Middle frontal gyrus (tissue), 1 donor: ENCODE measurements at regions not wholly inside any gene's neighbourhood (a gene's known extent, or its start where the extent isn't known, plus 50 kb on each side); places are given as distances from the start of the nearest gene placed in this dataset.

Source experiments
- DNase-seq: peaks from one replicate; pipeline ENCODE4 v3.0.0-alpha.2; 2015; ENCODE audit warnings: low spot score; ENCODE audit errors: extremely low spot score

DNA sequence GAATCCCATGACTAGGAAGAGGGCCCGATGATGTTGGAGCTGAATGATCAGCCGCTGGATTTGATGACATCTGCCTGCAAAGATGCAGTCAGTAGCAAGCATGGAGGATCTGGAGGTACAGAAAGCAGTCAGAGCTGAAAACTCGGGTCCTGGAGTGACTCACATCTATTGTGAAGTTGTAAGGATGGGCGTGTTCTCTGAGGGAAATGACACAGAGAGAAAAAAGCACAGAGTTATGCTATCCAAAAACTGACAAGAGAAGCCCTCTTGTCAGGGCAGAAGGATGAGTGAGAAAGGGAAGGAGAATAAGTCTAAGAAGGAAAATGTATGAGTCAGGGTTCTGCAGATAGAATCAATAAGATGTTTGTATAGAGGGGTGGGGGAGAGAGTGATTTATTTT, 380.4 kb upstream of the CCDC196 start:
- DNase-seq, result no peak

DNA sequence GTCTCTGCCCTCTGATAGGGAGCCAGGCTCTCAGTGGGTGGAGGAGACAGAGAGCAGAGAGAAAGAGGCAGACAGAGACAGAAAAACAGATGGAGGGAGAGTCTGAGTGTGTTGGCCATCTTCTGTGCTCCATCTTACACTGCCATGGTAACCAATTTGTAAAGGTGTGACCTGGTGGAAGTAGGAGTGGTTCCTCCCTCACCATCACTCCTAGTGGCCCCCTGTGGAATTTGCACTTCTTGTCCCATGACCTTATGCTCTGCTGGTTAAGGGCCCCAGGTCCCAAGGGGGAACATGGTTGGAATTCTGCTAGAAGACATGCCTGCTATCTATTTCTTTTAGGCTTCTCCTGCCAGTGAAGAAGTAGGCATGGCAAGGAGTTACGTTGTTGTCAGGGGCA, 376.7 kb upstream of the CCDC196 start:
- DNase-seq, result no peak

- no peak for DNase-seq
Measured at GRCh38 chr14:66111891-66112290, 374.3 kb upstream of the CCDC196 start.

GRCh38 chr14:66114071-66114470, 372.1 kb upstream of the CCDC196 start:
- DNase-seq, result no peak

- DNase-seq, result no peak
Measured at GRCh38 chr14:66115740-66116502, 370.2 kb upstream of the CCDC196 start.

DNA sequence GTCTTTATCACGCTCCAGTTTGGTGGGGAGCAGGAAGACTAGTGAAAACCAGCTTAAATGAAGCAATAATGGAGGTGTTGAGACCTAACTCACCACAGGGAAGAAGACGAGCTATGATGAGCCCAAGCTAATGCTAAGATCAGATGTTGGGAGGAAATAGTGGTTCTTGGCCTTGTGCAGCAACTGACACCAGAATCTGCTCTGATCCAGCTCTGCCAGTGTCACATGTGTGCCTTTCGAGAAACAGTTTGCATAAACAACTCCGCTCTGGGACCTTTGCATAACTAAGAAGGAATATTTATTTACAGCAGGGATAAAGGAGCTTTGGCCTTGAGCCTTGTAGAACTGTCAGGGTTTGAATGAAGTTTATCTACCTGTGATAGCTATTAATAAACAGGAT, 369.4 kb upstream of the CCDC196 start:
- DNase-seq, result no peak

DNA sequence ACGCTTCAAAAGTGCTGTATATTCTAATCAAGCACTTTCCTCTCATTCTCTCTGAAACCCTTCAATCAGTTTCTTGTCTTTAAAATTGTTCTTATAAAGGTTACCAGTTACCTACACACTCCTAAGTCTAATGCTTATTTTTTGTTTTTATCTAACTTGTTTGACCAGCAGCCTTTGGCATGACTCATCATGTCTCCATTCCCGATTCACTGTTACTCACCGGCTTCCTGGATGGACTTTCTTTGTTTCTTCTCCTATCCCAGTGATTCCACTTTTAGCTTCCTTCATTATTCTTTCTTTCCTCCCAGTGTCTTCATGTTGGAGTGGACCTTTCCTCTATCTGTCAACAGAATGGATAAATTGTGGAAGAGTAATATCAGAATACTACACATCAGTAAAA, 368.6 kb upstream of the CCDC196 start:
- no peak for DNase-seq

GRCh38 chr14:66119606-66120231, 366.5 kb upstream of the CCDC196 start:
- no peak for DNase-seq

- no peak for DNase-seq
Measured at GRCh38 chr14:66120402-66120801, 365.8 kb upstream of the CCDC196 start.

DNA sequence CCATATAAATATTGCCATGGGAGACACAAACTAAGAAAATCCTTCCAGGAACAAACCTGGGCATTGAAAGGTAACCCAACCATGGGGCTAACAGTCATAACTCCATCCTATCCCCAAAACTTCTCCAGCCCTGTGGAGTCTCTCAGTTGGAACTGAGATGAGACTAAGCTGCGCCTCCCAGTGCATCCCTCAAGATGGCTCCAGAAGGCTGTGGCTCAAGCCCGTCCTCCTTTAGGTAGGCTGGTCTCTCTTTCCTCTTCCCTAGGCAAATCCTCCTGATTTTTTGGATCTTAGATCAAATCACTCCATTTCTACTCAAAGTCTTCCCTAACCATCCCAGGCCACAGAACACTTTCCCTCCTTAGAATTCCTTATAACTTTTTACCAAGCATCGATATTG, 364.3 kb upstream of the CCDC196 start:
- no peak for DNase-seq

GRCh38 chr14:66129224-66129623, 356.9 kb upstream of the CCDC196 start:
- no peak for DNase-seq

- no peak for DNase-seq
Measured at GRCh38 chr14:66131111-66131510, 355.1 kb upstream of the CCDC196 start.

DNA sequence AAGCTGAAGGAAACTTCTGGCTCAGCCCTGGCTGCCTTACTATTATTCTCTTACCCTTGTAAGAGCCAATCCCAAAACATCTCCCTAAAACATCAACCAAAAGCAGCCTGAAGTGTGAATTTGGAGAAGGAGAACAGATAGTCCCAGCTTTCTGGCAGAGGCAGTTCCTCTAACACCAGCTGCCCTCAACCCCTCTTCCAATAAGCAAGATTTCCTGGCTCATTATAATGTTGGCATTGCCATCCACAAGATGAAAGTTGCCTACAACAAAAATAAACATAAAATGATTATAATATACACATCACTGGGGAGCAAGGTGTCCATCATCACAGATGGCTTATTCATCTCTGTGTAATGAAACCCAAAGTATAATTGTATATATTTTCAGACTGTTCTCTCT, 352.5 kb upstream of the CCDC196 start:
- DNase-seq, result no peak

- no peak for DNase-seq
Measured at GRCh38 chr14:66135831-66136230, 350.3 kb upstream of the CCDC196 start.

DNA sequence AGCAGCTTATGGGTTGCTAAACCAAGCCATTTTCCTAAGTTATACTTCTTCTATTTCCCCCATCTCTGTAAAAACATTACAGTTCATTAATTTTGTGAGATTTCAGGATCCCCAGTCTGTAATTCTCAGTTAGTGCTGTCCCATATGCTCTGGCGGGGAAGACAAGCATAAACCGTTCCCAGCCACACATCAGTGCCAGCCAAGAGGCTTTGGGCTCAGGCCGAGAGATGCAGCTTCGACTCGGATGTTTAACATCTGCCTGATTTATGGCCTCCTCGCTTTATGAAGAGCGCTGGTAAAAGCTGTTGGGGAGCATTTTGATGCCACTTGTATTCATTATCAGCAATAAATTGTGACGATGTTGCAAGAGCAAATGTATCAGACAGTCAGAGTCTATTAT, 349.1 kb upstream of the CCDC196 start:
- no peak for DNase-seq

GRCh38 chr14:66139432-66139831, 346.7 kb upstream of the CCDC196 start:
- no peak for DNase-seq

- DNase-seq, result no peak
Measured at GRCh38 chr14:66140213-66140918, 345.8 kb upstream of the CCDC196 start.

- DNase-seq, result no peak
Measured at GRCh38 chr14:66140963-66141362, 345.2 kb upstream of the CCDC196 start.

GRCh38 chr14:66141733-66142132, 344.4 kb upstream of the CCDC196 start:
- no peak for DNase-seq

DNA sequence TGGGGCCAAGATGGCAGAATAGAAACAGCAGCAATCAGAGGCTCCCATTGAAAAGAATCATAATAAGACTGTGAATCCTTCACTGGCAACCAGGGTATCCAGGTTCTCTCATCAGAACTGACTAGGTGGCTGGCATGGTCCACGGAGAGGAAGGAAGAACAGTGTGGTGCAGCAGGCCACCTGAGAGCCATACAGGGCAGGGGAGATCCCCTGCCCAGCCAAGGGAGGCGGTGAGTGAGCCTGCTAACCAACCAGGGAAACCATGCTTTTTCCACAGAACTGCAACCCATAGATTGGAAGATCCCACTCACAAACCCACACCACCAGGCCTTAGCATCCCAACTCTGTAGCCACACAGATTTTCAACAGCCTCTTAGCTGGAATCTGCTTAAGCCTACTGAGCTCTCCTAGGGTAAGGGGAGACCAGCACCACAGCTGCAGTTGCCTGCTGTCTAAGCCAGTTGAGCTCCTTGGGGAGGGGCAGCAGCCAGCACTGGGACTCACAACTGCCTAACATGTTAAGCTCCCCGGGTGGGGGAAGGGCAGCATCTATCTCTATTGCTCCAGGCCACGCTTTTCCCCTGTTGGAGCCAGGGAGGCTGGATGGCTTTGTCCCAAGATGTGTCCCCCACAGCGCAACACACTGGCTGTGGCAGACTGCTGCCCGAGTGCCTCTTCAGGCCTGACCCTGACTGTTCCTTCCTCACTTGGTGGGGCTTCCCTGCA, 342.6 kb upstream of the CCDC196 start:
- DNase-seq, result no peak

DNA sequence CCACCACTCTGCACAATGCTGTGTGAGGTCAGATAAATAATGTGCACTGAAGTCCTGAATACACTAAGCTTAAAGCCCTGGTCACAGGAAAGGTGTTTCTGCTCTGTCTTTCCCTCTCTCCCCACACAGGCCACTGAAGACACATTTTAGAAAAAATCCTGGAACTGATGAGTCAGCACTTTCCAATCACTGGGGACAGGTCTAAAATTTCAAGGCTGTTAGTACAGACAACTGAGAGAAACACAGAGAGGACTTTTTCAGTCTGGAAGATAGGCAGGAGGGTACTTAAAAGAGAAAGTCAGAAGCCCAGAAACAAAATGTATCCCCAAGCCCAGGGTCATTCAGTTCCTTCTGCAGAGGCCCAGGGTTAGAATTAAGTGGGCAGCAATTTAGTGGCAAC, 333.9 kb upstream of the CCDC196 start:
- DNase-seq, result no peak

DNA sequence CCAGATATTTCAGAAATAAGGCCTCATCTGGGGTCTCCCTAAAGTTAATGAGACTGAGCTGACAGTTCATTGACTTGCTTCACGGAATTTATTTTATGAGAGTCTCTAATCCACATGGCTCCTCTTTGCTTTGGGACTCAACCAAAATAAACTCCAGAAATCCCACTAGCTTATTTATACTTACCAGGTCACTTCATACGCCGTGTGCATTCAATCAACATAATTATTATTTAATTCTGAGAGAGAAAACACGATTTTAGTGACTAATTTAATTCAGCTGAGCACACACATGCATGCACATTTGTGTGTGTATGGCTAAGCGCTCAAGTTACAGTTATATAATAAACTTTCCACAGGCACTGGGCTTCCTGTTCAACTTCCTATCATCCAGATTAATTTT, 333.4 kb upstream of the CCDC196 start:
- no peak for DNase-seq
